ENCODE measurements at regions not wholly inside any gene's neighbourhood (a gene's known extent, or its start where the extent isn't known, plus 50 kb on each side); places are given as distances from the start of the nearest gene placed in this dataset.

GRCh38 chr5:165448753-165449152 is 1943.3 kb downstream of the MAT2B start:
- Mint-ChIP-seq H3K4me3 (ENCODE audit: low read depth) (no peak overlapping the region), H3K4me1 (ENCODE audit: low read depth) (peaks cover 2% of the 10 kb centered on the region), H3K9me3 (ENCODE audit: low read depth) (peaks cover 7% of the 10 kb centered on the region), H3K27me3 (no peaks in the 10 kb centered on the region), H3K27ac (no peak overlapping the region), H3K36me3 (ENCODE audit: insufficient read depth) (no peaks in the 10 kb centered on the region)
- no peak for TF ChIP-seq CTCF (IDR thresholded peaks at IDR 0.05; ENCODE audit: unreplicated experiment)
- DNase-seq (ENCODE audit: low spot score, unreplicated experiment), result no peak

- Mint-ChIP-seq H3K36me3 (ENCODE audit: insufficient read depth) (no peaks in the 10 kb centered on the region), H3K4me3 (ENCODE audit: low read depth) (no peak overlapping the region), H3K27ac (no peak overlapping the region), H3K27me3 (no peaks in the 10 kb centered on the region), H3K9me3 (ENCODE audit: low read depth) (no peaks in the 10 kb centered on the region), H3K4me1 (ENCODE audit: low read depth) (no peaks in the 10 kb centered on the region)
- TF ChIP-seq CTCF (IDR thresholded peaks at IDR 0.05; ENCODE audit: unreplicated experiment), result peak; percentile 76
- no peak for DNase-seq (ENCODE audit: low spot score, unreplicated experiment)
Observed at GRCh38 chr5:165457859-165458481, 1952.6 kb downstream of the MAT2B start.

GRCh38 chr5:165459232-165459631 is 1953.8 kb downstream of the MAT2B start:
- Mint-ChIP-seq H3K9me3 (ENCODE audit: low read depth) (peaks cover 4% of the 10 kb centered on the region), H3K4me3 (ENCODE audit: low read depth) (no peak overlapping the region), H3K4me1 (ENCODE audit: low read depth) (no peaks in the 10 kb centered on the region), H3K27ac (no peak overlapping the region), H3K36me3 (ENCODE audit: insufficient read depth) (no peaks in the 10 kb centered on the region), H3K27me3 (no peaks in the 10 kb centered on the region)
- no peak for TF ChIP-seq CTCF (IDR thresholded peaks at IDR 0.05; ENCODE audit: unreplicated experiment)
- no peak for DNase-seq (ENCODE audit: low spot score, unreplicated experiment)

GRCh38 chr5:165460911-165461310 is 1955.5 kb downstream of the MAT2B start:
- Mint-ChIP-seq H3K4me1 (ENCODE audit: low read depth) (no peaks in the 10 kb centered on the region), H3K36me3 (ENCODE audit: insufficient read depth) (no peaks in the 10 kb centered on the region), H3K4me3 (ENCODE audit: low read depth) (no peak overlapping the region), H3K27ac (no peak overlapping the region), H3K27me3 (no peaks in the 10 kb centered on the region), H3K9me3 (ENCODE audit: low read depth) (peaks cover 8% of the 10 kb centered on the region)
- no peak for TF ChIP-seq CTCF (IDR thresholded peaks at IDR 0.05; ENCODE audit: unreplicated experiment)
- DNase-seq (ENCODE audit: low spot score, unreplicated experiment), result no peak

GRCh38 chr5:165477546-165477945 is 1972.1 kb downstream of the MAT2B start:
- no peak overlapping the region for H3K27ac Mint-ChIP-seq
- TF ChIP-seq CTCF (IDR thresholded peaks at IDR 0.05; ENCODE audit: unreplicated experiment), result no peak
- no peaks in the 10 kb centered on the region for H3K27me3 Mint-ChIP-seq
- no peaks in the 10 kb centered on the region for H3K9me3 Mint-ChIP-seq (ENCODE audit: low read depth)
- H3K4me3 Mint-ChIP-seq (ENCODE audit: low read depth), result no peak overlapping the region
- H3K36me3 Mint-ChIP-seq (ENCODE audit: insufficient read depth), result no peaks in the 10 kb centered on the region
- no peak for DNase-seq (ENCODE audit: low spot score, unreplicated experiment)
- peaks cover 2% of the 10 kb centered on the region for H3K4me1 Mint-ChIP-seq (ENCODE audit: low read depth)
